Fibroblast of mammary gland (primary cell): ENCODE measurements at regions not wholly inside any gene's neighbourhood (a gene's known extent, or its start where the extent isn't known, plus 50 kb on each side); places are given as distances from the start of the nearest gene placed in this dataset.

ENCODE experiments used
- DNase-seq: peaks from one replicate; pipeline ENCODE4 v3.0.0-alpha.2; 2010; ENCODE audit warnings: low read depth
- H3K4me3 ChIP-seq: 2 replicates; pipeline ENCODE4 v1.5.1; 2011; ENCODE audit warnings: low read depth, mild to moderate bottlenecking, low read length, moderate library complexity; ENCODE audit not compliant: control insufficient read depth
- TF ChIP-seq, protein P1 (sequence below): conservative IDR thresholded peaks from 2 replicates; pipeline ENCODE4 v1.5.1; 2011; ENCODE audit warnings: low read depth, low read length, inconsistent platforms; ENCODE audit not compliant: control insufficient read depth, insufficient read depth

- H3K4me3 ChIP-seq, result no peak overlapping the region
- DNase-seq, result no peak
- TF ChIP-seq, protein P1, sequence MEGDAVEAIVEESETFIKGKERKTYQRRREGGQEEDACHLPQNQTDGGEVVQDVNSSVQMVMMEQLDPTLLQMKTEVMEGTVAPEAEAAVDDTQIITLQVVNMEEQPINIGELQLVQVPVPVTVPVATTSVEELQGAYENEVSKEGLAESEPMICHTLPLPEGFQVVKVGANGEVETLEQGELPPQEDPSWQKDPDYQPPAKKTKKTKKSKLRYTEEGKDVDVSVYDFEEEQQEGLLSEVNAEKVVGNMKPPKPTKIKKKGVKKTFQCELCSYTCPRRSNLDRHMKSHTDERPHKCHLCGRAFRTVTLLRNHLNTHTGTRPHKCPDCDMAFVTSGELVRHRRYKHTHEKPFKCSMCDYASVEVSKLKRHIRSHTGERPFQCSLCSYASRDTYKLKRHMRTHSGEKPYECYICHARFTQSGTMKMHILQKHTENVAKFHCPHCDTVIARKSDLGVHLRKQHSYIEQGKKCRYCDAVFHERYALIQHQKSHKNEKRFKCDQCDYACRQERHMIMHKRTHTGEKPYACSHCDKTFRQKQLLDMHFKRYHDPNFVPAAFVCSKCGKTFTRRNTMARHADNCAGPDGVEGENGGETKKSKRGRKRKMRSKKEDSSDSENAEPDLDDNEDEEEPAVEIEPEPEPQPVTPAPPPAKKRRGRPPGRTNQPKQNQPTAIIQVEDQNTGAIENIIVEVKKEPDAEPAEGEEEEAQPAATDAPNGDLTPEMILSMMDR, result no peak
These were observed 358.9 kb upstream of the SASH1 start for GRCh38 chr6:147983581-147984366.

GRCh38 chr6:147986846-147987245, 355.8 kb upstream of the SASH1 start:
- DNase-seq, result no peak
- TF ChIP-seq, protein P1, result no peak
- no peak overlapping the region for H3K4me3 ChIP-seq

DNA sequence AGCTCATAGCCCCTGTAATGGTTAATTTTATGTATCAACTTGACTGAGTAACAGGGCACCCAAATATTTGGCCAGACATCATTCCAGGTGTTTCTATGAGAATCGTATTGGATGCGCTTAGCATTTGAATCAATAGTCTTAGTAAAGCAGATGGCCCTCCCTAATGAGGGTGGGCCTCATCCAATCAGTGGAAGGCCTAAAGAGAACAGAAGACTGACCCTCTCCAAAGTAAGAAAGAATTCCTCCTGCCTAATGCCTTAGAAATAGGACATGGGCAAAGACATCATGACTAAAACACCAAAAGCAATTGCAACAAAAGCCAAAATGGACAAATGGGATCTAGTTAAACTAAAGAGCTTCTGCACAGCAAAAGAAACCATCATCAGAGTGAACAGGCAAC, 352.5 kb upstream of the SASH1 start:
- no peak overlapping the region for H3K4me3 ChIP-seq
- TF ChIP-seq, protein P1, result no peak
- no peak for DNase-seq

GRCh38 chr6:147991961-147992360, 350.7 kb upstream of the SASH1 start:
- TF ChIP-seq, protein P1, result no peak
- no peak for DNase-seq
- H3K4me3 ChIP-seq, result no peak overlapping the region

- DNase-seq, result peak; percentile 4
- TF ChIP-seq, protein P1, result no peak
- H3K4me3 ChIP-seq, result no peak overlapping the region
These were observed 343.6 kb upstream of the SASH1 start for GRCh38 chr6:147999001-147999540.

DNA sequence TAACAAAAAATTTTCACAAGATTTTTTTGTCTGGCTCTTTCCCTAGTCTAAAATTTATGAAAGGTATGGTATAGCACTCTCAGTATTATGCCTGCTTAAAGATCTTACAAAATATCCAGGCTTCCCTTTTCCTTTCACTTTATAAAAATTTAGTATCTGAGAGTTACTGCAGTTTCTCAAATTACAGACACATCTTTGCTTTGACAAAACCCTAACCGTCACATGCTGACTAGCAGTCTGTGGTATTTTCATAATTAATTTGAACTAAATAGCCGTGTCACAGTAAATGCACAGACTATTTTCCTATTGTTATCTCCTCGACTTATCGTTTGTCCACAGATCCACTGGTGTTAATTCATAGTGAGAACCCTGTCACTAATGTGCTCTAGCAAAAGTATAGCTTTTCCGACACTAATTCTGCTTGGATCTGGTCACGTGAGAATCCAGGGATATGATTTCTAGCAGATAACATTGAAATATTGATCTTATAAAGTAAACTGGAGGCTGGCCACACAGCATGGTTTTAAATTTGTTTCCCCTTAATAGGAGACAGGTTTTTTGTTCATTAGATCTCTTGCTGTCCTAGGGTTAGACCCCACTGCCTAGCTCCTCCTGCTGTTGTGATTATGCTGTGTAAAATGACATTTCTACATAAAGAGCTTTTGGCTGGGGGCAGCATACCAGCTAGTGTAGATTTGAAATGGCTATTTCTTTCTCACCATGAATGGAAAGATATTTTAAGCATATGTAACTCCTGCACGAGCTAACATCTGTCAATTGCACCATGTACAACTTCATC, 340.6 kb upstream of the SASH1 start:
- TF ChIP-seq, protein P1, result no peak
- H3K4me3 ChIP-seq, result no peak overlapping the region
- DNase-seq, result no peak
